ENCODE measurements at regions not wholly inside any gene's neighbourhood (a gene's known extent, or its start where the extent isn't known, plus 50 kb on each side); places are given as distances from the start of the nearest gene placed in this dataset.
A peak's percentile ranks its signal among the peaks of the same experiment; 100 is the strongest.
"Not testable (repeated sequence)": the region's sequence is repeated elsewhere in the genome, so short reads cannot be mapped to it uniquely, and the experiment has no call there.

DNA sequence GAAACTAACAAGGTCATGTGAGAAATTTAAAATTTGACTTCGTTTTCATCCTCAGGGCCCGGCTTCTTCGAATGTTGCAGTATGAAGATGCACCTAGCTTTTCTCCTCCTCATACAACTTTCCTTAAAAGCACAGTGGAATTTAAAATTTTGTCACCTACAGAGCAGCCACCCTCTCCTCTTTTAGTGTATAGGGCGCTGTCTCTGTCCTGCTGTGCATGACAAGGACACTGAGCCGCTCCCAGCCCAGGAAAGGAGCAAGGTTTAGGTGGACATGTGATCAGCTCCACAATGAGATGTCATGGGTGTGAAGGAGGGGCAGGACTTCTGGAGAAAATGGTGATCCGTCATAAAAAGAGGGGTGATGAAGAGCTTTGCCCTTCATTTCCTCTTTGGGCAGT, 1185.4 kb downstream of the RPIA start:
- DNase-seq: not testable (repeated sequence)

DNA sequence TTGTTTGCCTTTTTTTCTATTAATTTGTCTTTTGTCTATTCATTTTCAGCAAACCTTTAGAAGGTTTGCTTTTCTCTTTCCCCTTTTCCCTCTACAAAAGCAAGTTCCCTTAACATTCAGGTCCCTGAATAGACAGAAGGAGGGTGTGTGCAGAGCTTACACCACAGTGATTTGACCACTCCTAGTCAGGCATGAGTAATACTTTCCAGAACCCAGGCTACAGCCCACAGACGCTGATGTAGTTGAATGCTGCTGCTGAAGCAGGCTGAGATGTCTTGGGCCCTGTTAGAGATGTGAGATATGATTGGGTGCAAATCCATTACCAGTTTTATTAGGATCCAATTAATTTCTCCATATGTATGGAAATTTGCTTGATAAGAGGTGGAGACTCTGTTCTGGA, 1191.4 kb downstream of the RPIA start:
- DNase-seq: not testable (repeated sequence)

DNA sequence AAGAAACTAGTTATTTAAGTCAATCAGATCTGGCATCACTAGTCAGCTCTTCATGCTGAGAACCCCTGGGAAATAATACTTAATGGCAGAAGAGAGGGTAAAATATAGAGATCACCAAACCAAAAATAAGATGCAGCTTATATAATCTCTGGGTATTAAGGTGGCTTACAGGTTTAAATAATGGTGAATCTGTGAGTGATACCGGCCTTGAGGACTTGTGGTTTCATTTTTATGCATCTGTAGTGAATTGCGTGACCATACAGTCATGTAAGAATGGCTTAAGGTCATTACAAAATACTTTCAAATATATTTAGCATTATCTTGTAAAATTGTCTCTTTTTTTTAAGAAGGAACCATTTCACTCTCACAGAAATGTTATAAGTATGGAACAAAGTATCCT, 1192.2 kb downstream of the RPIA start:
- DNase-seq: not testable (repeated sequence)

DNA sequence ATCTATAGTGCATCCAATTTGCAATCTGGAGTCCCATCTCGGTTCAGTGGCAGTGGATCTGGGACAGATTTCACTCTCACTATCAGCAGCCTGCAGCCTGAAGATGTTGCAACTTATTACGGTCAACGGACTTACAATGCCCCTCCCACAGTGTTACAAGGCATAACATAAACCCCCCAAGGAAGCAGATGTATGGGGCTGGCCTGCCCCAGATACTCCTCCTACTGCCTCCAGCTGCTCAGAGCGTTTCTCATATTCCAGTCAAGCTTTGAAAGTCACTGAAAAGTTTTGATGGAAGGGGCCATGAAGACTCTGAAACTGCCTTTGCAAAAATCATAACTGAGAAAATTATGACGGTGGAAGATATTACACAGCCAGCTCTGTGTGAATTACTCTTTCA, 1193.6 kb downstream of the RPIA start:
- DNase-seq: not testable (repeated sequence)

DNA sequence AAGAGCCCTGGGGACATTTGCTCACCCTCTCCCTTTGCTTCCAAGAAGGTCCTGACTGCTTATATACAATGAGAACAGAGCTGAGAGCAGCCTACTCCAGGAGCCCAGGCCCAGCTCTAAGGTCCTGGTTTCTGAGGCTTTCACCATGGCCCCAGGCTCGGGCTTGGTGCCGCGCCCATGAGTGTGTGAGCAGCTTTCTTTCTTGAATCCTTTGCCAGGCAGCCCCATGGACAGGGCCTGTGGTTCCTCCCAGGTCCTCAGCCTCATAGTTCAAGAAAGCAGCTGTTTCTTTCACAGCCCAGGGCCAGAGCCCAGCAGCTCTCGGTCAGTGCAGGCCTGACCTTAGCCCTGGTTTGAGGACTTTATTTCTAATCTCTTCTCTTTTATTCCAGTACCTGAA, 1197.2 kb downstream of the RPIA start:
- DNase-seq: not testable (repeated sequence)

DNA sequence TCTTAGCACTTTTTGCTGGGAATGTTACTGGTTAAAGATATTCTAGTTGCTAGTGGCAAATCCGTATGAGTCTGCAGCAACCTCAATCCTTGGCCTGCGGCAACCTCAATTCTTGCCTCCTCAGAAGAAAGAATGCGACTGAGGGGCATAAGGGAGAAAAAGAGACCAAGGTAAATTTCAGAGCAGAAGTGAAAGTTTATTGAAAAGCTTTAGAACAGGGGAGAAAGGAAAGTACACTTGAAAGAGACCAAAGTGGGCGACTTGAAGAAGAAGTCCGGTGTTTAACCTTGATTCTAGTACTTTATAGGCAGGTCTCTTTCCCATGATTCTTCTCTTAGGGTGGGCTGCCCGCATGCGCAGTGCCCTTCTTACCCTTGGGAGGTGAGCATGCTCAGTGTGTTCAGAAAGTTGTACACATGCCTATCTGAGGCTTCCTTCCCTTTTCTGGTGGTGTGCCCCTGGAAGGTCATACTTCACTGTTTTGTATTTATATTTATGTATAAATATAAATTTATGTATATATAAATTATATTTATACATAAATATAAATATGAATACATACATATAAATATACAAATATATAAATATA, 1198.8 kb downstream of the RPIA start:
- not testable (repeated sequence) for DNase-seq

DNA sequence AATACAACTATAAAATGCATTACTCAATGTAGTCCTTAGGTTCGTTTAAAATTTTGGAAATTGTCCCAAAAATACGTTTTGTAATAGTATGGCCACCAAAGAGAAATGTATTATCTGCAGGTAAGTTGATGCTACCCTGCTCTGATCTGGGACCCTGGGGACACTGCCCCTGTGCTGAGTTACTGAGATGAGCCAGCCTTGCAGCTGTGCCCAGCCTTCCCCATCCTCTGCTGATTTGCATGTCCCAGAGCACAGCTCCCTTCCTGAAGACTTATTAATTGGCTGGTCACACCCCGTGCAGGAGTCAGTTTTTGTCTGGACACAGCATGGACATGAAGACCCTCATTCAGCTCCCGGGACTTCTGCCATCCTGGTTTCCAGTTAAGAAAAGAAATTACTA, 1203.5 kb downstream of the RPIA start:
- DNase-seq: not testable (repeated sequence)

DNA sequence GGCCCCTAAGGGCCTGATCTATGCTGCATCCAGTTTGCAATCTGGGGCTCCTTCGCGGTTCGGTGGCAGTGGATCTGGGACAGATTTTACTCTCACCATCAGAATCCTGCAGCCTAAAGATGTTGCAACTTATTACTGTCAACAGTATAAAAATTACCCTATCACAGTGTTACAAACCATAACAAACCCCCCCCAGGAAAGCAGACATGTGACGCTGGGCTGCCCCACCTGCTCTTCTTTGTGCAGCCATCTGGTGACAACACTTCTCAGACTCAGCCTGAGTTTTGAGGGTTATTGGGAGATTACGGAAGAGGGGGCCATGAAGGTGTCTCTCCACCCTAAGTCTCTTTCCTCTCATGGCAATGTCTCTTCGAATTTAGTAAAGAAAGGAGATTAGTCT, 1204.2 kb downstream of the RPIA start:
- not testable (repeated sequence) for DNase-seq

DNA sequence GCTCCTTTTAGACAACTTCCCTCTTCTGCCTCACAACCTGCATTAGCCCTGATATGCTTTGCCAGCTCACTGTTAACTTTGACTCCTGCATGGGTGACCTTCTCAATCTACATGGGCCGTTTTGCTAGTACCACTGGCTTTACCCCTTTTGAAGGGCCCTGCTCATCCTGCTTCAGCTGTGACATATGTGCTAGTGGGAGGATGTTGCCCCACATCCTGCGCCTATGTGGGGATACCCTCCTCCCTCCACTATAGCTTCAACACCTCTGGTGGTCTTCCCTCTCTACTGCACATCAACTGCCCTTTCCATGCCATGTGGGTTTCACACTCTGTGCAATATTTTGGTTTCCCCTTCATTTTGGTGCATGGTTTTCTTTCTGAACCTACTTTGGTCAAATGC, 1235.5 kb downstream of the RPIA start:
- DNase-seq: not testable (repeated sequence)

DNA sequence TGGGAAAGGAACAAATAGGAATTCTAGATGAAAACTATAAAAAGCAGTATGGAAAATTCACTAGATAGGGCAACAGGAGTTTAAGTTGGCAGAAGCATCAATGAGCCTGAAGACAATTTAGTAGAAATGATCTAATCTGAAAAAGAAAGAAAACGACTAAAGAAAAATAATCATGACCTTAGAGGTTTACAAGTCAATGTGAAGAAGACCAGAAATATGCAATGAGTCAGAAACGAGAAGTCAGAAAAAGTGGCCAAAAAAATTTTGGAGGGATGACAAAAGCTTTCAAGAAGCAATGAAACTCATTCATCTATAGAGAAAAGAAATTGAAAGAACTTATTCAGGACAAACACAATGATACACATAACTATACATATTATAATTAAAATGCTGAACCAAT, 1244.0 kb downstream of the RPIA start:
- not testable (repeated sequence) for DNase-seq

DNA sequence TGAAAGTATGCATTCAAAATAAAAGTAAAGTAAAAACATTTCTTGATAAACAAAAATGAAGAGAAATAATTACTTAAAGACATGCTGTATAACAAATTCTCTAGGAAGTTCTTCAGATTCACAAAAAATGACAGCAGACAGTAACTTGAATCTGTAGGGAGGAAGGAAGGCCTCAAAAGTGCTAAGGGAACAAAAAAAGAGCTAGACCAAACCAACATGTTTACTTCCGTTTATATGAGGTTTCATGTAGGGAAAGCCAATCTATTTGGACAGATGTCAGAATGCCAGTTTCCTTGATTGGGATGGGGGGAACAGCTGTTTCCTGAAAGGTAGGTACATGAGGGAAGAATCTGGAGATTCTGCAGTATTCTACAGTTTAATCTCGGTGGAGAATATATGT, 1244.5 kb downstream of the RPIA start:
- DNase-seq: not testable (repeated sequence)

DNA sequence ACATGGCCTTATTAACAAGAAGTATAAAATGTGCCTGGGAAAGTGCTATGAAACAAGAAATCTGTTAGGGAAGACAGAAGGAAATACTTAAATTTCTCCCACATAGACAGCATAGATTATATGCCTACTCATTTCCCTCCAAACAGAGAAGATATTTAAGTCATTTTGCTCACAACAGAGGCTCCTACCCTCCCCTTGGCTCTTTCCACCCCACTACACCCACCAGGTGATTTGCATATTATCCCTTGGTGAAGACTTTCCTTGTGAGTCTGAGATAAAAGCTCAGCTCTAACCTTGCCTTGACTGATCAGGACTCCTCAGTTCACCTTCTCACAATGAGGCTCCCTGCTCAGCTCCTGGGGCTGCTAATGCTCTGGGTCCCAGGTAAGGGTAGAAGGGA, 1245.1 kb downstream of the RPIA start:
- DNase-seq: not testable (repeated sequence)

DNA sequence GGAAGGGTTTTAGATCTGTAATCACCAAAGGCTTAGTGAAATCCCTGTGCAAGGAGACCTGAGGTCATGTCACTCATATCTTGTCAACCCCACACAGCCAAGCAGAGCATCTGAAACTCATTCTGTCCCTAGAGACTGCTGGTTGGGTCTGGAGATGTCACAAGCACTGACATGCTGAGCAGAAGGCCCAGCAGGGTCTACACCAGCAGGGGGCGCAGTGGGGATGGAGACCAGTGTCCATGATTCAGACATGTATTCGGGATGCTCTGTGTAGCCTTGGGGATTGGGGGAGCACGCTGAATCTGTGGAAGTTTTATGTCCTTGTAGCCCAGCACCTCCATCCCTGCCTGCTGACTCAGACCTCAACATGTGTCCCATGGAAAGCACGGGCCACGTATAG, 1247.3 kb downstream of the RPIA start:
- peak; percentile 0 for DNase-seq

DNA sequence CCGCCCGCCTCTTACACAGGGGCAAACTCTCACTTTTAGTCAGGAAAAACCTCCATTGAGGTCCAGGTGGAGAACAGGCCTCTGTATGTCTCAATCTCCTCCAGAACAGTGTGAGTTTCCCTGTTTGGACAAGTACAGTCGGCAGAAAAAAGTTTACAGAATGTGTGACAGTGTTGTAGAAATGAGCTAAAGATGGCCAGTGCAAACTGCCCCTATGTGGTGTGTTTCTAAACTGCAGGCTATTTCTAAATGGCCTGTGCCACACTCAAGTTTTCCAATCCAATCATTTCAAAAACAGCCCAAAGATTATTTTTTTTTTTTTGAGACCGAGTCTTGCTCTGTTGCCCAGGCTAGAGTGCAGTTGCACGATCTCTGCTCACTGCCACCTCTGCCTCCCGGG, 1252.8 kb downstream of the RPIA start:
- DNase-seq: not testable (repeated sequence)

DNA sequence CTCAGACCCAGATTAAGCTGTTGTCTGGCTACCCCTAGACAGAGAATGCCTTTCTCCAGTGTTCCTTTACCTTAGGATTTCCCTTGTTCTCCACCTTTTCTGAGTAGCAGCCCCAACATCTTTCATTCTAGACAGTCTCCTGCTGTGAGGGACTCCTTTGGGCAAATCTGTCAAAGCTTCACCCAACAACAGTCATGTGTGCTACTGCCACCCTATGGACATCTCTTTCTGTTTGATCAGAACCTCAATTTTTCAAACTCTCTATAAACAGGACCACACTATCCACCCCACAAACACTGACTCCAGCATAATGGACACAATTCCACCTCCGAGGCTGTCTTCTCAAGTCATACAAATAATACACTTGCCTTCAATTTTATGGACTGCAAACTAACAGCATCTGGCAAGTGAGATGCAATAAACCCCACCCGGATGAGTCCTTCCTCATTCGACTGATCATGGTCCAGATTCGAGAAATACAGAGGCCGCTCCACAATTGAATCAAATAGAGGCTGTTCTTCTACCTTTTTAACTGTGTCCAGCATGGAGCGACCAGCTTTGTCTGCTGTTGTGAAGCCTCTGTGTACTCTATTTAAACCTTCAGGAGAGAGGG, 1253.6 kb downstream of the RPIA start:
- not testable (repeated sequence) for DNase-seq

DNA sequence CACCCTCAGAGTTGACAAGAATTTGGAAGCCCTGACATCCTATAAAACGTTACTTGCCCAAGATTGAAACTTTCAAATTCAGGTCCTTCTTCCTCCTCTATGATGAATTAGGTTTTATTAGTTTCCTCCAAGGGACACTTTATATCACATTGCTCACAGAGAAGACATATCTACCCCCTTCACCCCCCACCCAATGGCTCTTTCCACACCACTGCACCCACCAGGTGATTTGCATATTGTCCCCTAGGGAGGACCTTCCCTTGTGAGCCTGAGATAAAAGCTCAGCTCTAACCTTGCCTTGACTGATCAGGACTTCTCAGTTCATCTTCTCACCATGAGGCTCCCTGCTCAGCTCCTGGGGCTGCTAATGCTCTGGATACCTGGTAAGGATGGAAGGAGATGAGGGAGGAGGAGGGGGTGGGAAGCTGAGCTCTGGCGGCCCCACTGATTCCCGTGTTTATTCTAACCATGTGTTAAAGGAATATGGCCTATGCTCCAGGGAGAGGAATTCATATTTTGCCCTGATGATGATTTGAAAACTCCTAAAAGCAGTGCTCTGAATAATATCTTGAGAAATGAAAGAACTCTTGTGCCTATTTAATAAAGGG, 1255.8 kb downstream of the RPIA start:
- DNase-seq: not testable (repeated sequence)

DNA sequence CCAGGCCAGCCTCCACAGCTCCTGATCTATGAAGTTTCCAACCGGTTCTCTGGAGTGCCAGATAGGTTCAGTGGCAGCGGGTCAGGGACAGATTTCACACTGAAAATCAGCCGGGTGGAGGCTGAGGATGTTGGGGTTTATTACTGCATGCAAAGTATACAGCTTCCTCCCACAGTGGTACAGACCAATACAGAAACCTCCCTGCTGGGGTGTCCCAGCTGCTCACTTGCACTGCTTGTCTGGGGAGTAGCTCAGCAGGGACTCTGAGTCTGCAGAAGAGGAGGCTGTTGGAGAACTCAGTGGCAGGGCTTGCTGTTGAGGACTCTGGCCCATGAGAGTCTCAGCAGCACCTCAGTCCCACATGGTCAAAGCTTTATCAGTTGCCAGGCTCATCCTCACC, 1256.6 kb downstream of the RPIA start:
- DNase-seq: not testable (repeated sequence)

DNA sequence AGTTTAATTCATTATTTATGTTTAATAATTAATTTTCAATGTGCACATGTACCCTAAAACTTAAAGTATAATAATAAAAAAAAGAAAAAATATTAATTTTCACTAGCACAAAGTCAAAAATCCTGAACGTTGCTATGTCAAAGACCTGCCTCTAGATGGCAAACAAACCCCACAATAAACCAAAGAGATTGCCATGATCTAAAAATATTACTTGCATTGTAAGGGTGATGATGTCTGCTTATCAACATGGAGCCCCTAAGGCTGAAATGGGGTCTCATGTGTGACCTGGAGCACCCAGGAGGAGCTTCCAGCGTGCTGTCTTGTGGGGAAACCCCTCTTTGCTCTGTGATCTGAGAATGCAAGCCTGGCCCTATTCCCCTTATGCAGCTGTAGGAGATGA, 1259.3 kb downstream of the RPIA start:
- DNase-seq: not testable (repeated sequence)

DNA sequence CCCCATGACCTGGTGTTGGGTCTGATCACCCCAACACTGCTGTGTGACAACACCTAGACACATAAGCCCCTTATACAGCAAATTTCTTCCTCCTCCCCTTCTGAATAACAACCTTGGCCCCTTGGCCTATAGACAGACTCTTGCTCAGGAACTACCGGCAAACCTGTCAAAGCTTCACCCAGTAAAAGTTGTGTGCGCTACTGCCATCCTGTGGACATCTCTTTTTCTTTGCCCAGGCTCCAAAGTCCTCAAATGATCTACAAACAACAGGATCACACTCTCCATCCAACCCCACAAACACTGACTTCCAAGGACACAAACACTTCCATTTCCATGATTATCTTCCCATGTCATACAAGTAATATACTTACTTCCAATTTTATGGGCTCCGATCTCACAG, 1265.8 kb downstream of the RPIA start:
- DNase-seq: not testable (repeated sequence)

DNA sequence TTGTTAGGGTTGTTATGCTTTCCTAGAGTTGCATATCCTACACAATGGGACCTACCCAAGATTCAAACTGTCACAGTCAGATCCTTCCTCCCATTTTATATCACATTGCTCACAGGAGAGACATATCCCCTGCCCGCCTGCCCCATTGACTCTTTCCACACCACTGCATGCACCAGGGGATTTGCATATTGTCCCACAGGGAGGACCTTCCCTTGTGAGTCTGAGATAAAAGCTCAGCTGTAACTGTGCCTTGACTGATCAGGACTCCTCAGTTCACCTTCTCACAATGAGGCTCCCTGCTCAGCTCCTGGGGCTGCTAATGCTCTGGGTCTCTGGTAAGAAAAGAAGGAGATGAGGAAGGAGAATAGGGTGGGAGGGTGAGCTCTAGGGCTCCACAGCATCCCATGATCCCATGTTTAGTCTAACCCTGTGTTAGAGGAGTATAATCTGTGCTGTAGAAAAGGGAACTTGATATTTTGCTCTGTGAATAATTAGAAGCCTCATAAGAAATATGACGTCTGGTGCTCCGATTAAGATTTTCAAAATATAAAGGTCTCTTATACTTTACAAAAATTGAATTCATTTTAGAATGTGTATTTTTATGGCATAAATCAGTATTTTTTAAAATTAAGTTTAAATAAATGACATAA, 1268.4 kb downstream of the RPIA start:
- not testable (repeated sequence) for DNase-seq

DNA sequence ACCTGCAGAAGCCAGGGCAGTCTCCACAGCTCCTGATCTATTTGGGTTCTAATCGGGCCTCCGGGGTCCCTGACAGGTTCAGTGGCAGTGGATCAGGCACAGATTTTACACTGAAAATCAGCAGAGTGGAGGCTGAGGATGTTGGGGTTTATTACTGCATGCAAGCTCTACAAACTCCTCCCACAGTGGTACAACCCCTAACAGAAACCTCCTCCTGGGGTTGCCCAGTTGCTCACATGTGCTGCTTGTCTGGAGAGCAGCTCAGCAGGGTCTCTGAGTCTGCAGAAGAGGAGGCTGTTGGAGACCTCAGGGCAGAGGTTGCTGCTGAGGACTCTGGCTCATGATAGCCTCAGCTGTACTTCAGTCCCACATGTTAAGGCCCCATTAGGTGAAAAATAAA, 1269.1 kb downstream of the RPIA start:
- not testable (repeated sequence) for DNase-seq

DNA sequence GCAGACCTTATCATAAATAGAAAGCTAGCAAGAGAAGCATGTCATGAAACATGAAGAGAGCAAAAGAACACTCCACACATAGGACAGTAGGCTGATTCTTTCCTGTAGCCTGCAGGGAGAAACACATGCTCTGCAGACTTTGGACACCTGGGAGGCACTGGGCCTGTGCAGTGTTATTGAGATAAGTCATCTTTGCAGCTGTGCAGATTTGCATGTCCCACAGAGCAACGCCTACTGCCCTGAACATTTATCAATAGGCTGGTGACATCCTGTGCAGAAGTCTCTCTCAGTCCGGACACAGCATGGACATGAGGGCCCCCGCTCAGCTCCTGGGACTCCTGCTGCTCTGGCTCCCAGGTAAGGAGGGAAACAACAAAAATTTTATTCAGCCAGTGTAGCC, 1277.1 kb downstream of the RPIA start:
- DNase-seq: not testable (repeated sequence)

DNA sequence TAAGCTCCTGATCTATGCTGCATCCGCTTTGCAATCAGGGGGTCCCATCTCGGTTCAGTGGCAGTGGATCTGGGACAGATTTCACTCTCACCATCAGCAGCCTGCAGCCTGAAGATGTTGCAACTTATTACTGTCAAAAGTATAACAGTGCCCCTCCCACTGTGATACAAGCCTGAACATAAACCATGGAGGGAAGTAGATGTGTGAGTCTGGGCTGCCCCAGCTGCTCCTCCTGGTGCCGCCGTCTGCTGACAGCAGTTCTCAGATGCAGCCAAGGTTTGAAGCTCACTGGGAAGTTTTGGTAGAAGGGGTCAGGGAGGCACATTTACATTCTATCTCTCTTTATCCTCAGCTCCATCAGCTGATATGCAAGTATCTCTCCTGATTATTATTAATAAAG, 1277.7 kb downstream of the RPIA start:
- not testable (repeated sequence) for DNase-seq

DNA sequence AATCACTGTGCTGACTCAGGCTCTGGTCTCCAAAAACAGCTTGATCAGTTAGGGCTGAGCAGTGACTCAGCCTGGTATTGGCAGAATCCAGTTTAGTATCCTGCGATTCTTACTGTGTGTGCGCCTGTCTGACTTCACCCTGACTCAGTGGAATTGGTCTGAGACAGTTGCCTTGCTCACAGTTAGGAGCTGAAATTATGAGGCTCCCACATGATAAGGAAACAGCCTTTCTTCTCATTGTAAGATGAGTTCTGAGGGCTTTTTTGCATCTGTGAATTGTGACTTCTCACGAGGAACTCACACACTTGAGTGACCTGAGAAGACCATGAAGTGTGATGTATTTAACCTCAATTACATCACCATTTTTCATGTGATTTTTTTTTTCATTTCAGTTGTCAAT, 1282.4 kb downstream of the RPIA start:
- DNase-seq: not testable (repeated sequence)
